GM08714 (cell line): ENCODE measurements at regions not wholly inside any gene's neighbourhood (a gene's known extent, or its start where the extent isn't known, plus 50 kb on each side); places are given as distances from the start of the nearest gene placed in this dataset.
"Not testable (repeated sequence)": the region's sequence is repeated elsewhere in the genome, so short reads cannot be mapped to it uniquely, and the experiment has no call there.

Experiments
- H3K4me3 ChIP-seq: fragments of 200-500 bp; sonication (Bioruptor generic); 2 replicates; pipeline ENCODE4 v1.5.1; 2014; ENCODE audit warnings: mild to moderate bottlenecking, low read length, inconsistent platforms
- ZNF274 ChIP-seq: IDR thresholded peaks from 2 replicates; pipeline ENCODE4 v1.6.1; 2012; ENCODE audit warnings: mild to moderate bottlenecking, low read depth, low read length

- H3K4me3 ChIP-seq: not testable (repeated sequence)
These were observed 182.6 kb downstream of the NPIPA7 start for GRCh38 chr16:16561532-16561931.

- not testable (repeated sequence) for H3K4me3 ChIP-seq
These were observed 185.0 kb downstream of the NPIPA7 start for GRCh38 chr16:16563962-16564361.

GRCh38 chr16:16565326-16565725 is 186.4 kb downstream of the NPIPA7 start:
- H3K4me3 ChIP-seq: not testable (repeated sequence)

- H3K4me3 ChIP-seq: not testable (repeated sequence)
These were observed 191.1 kb downstream of the NPIPA7 start for GRCh38 chr16:16570055-16570454.

- H3K4me3 ChIP-seq: not testable (repeated sequence)
These were observed 191.9 kb downstream of the NPIPA7 start for GRCh38 chr16:16570874-16571273.

GRCh38 chr16:16572130-16572774 is 193.3 kb downstream of the NPIPA7 start:
- H3K4me3 ChIP-seq: not testable (repeated sequence)

GRCh38 chr16:16577062-16577461 is 198.1 kb downstream of the NPIPA7 start:
- not testable (repeated sequence) for H3K4me3 ChIP-seq

GRCh38 chr16:16578701-16579100 is 199.8 kb downstream of the NPIPA7 start:
- TF ChIP-seq ZNF274: no peak
- no peak overlapping the region for H3K4me3 ChIP-seq

- not testable (repeated sequence) for H3K4me3 ChIP-seq
These were observed 204.0 kb downstream of the NPIPA7 start for GRCh38 chr16:16582916-16583315.

GRCh38 chr16:16586073-16586651 is 207.2 kb downstream of the NPIPA7 start:
- H3K4me3 ChIP-seq: not testable (repeated sequence)

GRCh38 chr16:16586969-16587368 is 208.0 kb downstream of the NPIPA7 start:
- H3K4me3 ChIP-seq: not testable (repeated sequence)

GRCh38 chr16:16588436-16588835 is 209.5 kb downstream of the NPIPA7 start:
- H3K4me3 ChIP-seq: not testable (repeated sequence)

GRCh38 chr16:16590654-16591318 is 211.8 kb downstream of the NPIPA7 start:
- H3K4me3 ChIP-seq: not testable (repeated sequence)

GRCh38 chr16:16593156-16593863 is 214.4 kb downstream of the NPIPA7 start:
- not testable (repeated sequence) for H3K4me3 ChIP-seq

GRCh38 chr16:16595029-16595718 is 216.2 kb downstream of the NPIPA7 start:
- not testable (repeated sequence) for H3K4me3 ChIP-seq

- H3K4me3 ChIP-seq: not testable (repeated sequence)
These were observed 222.3 kb downstream of the NPIPA7 start for GRCh38 chr16:16601239-16601638.

- not testable (repeated sequence) for H3K4me3 ChIP-seq
These were observed 228.6 kb downstream of the NPIPA7 start for GRCh38 chr16:16607401-16608082.

GRCh38 chr16:16609627-16610026 is 230.7 kb downstream of the NPIPA7 start:
- not testable (repeated sequence) for H3K4me3 ChIP-seq

- not testable (repeated sequence) for H3K4me3 ChIP-seq
These were observed 231.5 kb downstream of the NPIPA7 start for GRCh38 chr16:16610389-16610967.

- not testable (repeated sequence) for H3K4me3 ChIP-seq
These were observed 234.3 kb downstream of the NPIPA7 start for GRCh38 chr16:16613212-16613611.
